Stimulated activated naive CD8-positive, alpha-beta T cell treated with anti-CD3 and anti-CD28 coated beads, Interleukin-15, Interleukin-2, amounts not matched to agents 100 ng/mL and 50 ng/mL, for 24 hours (primary cell): ENCODE measurements at regions not wholly inside any gene's neighbourhood (a gene's known extent, or its start where the extent isn't known, plus 50 kb on each side); places are given as distances from the start of the nearest gene placed in this dataset.

Source experiments
- H3K27ac Mint-ChIP-seq: one replicate; pipeline ENCODE4 v1.8.0; 2021; ENCODE audit warnings: mild to moderate bottlenecking, mixed read lengths
- H3K27me3 Mint-ChIP-seq: one replicate; pipeline ENCODE4 v1.8.0; 2021; ENCODE audit warnings: mixed read lengths
- H3K36me3 Mint-ChIP-seq: one replicate; pipeline ENCODE4 v1.8.0; 2021; ENCODE audit warnings: low read depth, mixed read lengths
- H3K4me1 Mint-ChIP-seq: one replicate; pipeline ENCODE4 v1.8.0; 2021; ENCODE audit warnings: low read depth, mixed read lengths
- H3K4me3 Mint-ChIP-seq: one replicate; pipeline ENCODE4 v1.8.0; 2021; ENCODE audit warnings: mild to moderate bottlenecking, mixed read lengths
- H3K9me3 Mint-ChIP-seq: one replicate; pipeline ENCODE4 v1.8.0; 2021; ENCODE audit warnings: mixed read lengths

GRCh38 chr11:35066030-35066429, 72.9 kb upstream of the CD44 start:
- Mint-ChIP-seq H3K27ac (no peak overlapping the region), H3K4me3 (no peak overlapping the region), H3K27me3 (no peaks in the 10 kb centered on the region), H3K36me3 (peaks cover 23% of the 10 kb centered on the region), H3K4me1 (peaks cover 44% of the 10 kb centered on the region), H3K9me3 (peaks cover 25% of the 10 kb centered on the region)

- peaks cover 42% of the 10 kb centered on the region for H3K4me1 Mint-ChIP-seq
- H3K9me3 Mint-ChIP-seq, result peaks cover 25% of the 10 kb centered on the region
These were observed 72.1 kb upstream of the CD44 start for GRCh38 chr11:35066783-35067423.

GRCh38 chr11:35071722-35072121, 67.2 kb upstream of the CD44 start:
- Mint-ChIP-seq H3K4me1 (peaks cover 73% of the 10 kb centered on the region), H3K9me3 (peaks cover 31% of the 10 kb centered on the region), H3K36me3 (peaks cover 23% of the 10 kb centered on the region), H3K27ac (no peak overlapping the region), H3K27me3 (no peaks in the 10 kb centered on the region), H3K4me3 (no peak overlapping the region)

More at GRCh38 chr11:35066783-35067423, 72.1 kb upstream of the CD44 start:
- H3K36me3 Mint-ChIP-seq, result peaks cover 23% of the 10 kb centered on the region
- peak overlapping the region; percentile 24 for H3K4me3 Mint-ChIP-seq
- H3K27ac Mint-ChIP-seq, result peak overlapping the region; percentile 17
- no peaks in the 10 kb centered on the region for H3K27me3 Mint-ChIP-seq

- Mint-ChIP-seq H3K27ac (peak overlapping the region; percentile 82), H3K36me3 (peaks cover 18% of the 10 kb centered on the region), H3K9me3 (peaks cover 29% of the 10 kb centered on the region), H3K4me3 (no peak overlapping the region), H3K27me3 (no peaks in the 10 kb centered on the region), H3K4me1 (peaks cover 74% of the 10 kb centered on the region)
These were observed 65.1 kb upstream of the CD44 start for GRCh38 chr11:35073691-35074419.

- H3K27ac Mint-ChIP-seq, result peak overlapping the region; percentile 66
- peaks cover 86% of the 10 kb centered on the region for H3K4me1 Mint-ChIP-seq
- H3K9me3 Mint-ChIP-seq, result peaks cover 11% of the 10 kb centered on the region
- no peaks in the 10 kb centered on the region for H3K36me3 Mint-ChIP-seq
- H3K4me3 Mint-ChIP-seq, result no peak overlapping the region
- no peaks in the 10 kb centered on the region for H3K27me3 Mint-ChIP-seq
These were observed 62.5 kb upstream of the CD44 start for GRCh38 chr11:35076201-35077100.

GRCh38 chr11:35077709-35078469, 61.1 kb upstream of the CD44 start:
- Mint-ChIP-seq H3K27ac (peak overlapping the region; percentile 97), H3K36me3 (no peaks in the 10 kb centered on the region), H3K4me1 (peaks cover 88% of the 10 kb centered on the region), H3K9me3 (peaks cover 14% of the 10 kb centered on the region), H3K27me3 (no peaks in the 10 kb centered on the region), H3K4me3 (peak overlapping the region; percentile 65)

- Mint-ChIP-seq H3K27me3 (no peaks in the 10 kb centered on the region), H3K36me3 (no peaks in the 10 kb centered on the region), H3K9me3 (peaks cover 14% of the 10 kb centered on the region), H3K4me3 (peak overlapping the region; percentile 65), H3K27ac (peak overlapping the region; percentile 97), H3K4me1 (peaks cover 88% of the 10 kb centered on the region)
These were observed 60.6 kb upstream of the CD44 start for GRCh38 chr11:35078470-35078735.

GRCh38 chr11:35079611-35080010, 59.4 kb upstream of the CD44 start:
- H3K4me1 Mint-ChIP-seq, result peaks cover 88% of the 10 kb centered on the region
- no peaks in the 10 kb centered on the region for H3K36me3 Mint-ChIP-seq
- H3K27ac Mint-ChIP-seq, result peak overlapping the region; percentile 60
- H3K27me3 Mint-ChIP-seq, result no peaks in the 10 kb centered on the region
- peaks cover 11% of the 10 kb centered on the region for H3K9me3 Mint-ChIP-seq
- no peak overlapping the region for H3K4me3 Mint-ChIP-seq

- Mint-ChIP-seq H3K36me3 (no peaks in the 10 kb centered on the region), H3K27ac (peak overlapping the region; percentile 90), H3K9me3 (peaks cover 9% of the 10 kb centered on the region), H3K4me1 (peaks cover 88% of the 10 kb centered on the region), H3K4me3 (peak overlapping the region; percentile 60), H3K27me3 (no peaks in the 10 kb centered on the region)
These were observed 56.4 kb upstream of the CD44 start for GRCh38 chr11:35082321-35083180.

GRCh38 chr11:35083181-35083430, 55.9 kb upstream of the CD44 start:
- Mint-ChIP-seq H3K36me3 (no peaks in the 10 kb centered on the region), H3K27ac (peak overlapping the region; percentile 90), H3K9me3 (peaks cover 8% of the 10 kb centered on the region), H3K27me3 (no peaks in the 10 kb centered on the region), H3K4me3 (peak overlapping the region; percentile 60), H3K4me1 (peaks cover 88% of the 10 kb centered on the region)

- no peaks in the 10 kb centered on the region for H3K36me3 Mint-ChIP-seq
- peak overlapping the region; percentile 90 for H3K27ac Mint-ChIP-seq
- peak overlapping the region; percentile 30 for H3K4me3 Mint-ChIP-seq
- peaks cover 9% of the 10 kb centered on the region for H3K9me3 Mint-ChIP-seq
- peaks cover 88% of the 10 kb centered on the region for H3K4me1 Mint-ChIP-seq
- no peaks in the 10 kb centered on the region for H3K27me3 Mint-ChIP-seq
These were observed 55.3 kb upstream of the CD44 start for GRCh38 chr11:35083431-35084238.

GRCh38 chr11:35084817-35085440, 54.0 kb upstream of the CD44 start:
- H3K9me3 Mint-ChIP-seq, result peaks cover 11% of the 10 kb centered on the region
- H3K27me3 Mint-ChIP-seq, result no peaks in the 10 kb centered on the region
- peak overlapping the region; percentile 49 for H3K27ac Mint-ChIP-seq
- no peak overlapping the region for H3K4me3 Mint-ChIP-seq
- no peaks in the 10 kb centered on the region for H3K36me3 Mint-ChIP-seq
- H3K4me1 Mint-ChIP-seq, result peaks cover 85% of the 10 kb centered on the region

- peaks cover 11% of the 10 kb centered on the region for H3K9me3 Mint-ChIP-seq
These were observed 53.3 kb upstream of the CD44 start for GRCh38 chr11:35085531-35086165.

More at GRCh38 chr11:35085531-35086165, 53.3 kb upstream of the CD44 start:
- Mint-ChIP-seq H3K4me1 (peaks cover 84% of the 10 kb centered on the region), H3K4me3 (no peak overlapping the region), H3K36me3 (no peaks in the 10 kb centered on the region), H3K27ac (no peak overlapping the region), H3K27me3 (no peaks in the 10 kb centered on the region)
